HG03097 (cell line): ENCODE measurements at regions not wholly inside any gene's neighbourhood (a gene's known extent, or its start where the extent isn't known, plus 50 kb on each side); places are given as distances from the start of the nearest gene placed in this dataset.
"Not testable (repeated sequence)": the region's sequence is repeated elsewhere in the genome, so short reads cannot be mapped to it uniquely, and the experiment has no call there.

ENCODE experiments used
- ATAC-seq: cut with Tn5 transposase; IDR thresholded peaks from one replicate; pipeline ENCODE4 v1.9.1; 2021; ENCODE audit not compliant: unreplicated experiment, low FRiP score

- no peak for ATAC-seq
Measured at GRCh38 chr2:215571689-215572088, 135.8 kb upstream of the FN1 start.

DNA sequence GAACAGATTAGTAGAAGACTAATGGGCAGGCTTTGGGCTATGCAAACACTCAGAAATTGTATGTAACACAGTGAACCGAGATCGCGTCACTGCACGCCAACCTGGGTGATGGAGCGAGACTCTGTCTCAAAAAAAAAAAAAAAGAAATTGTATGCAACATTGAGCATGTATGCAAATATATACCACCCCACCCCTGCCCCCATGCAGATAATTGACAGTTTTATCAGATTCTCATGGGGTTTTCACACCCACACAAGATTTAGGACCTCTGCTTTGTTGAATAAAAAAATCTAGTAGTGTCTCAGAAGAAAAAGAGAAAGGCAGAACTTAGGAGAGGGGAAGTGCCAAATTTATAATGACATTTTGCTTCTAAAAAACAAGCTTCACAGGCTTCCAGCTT, 131.6 kb upstream of the FN1 start:
- ATAC-seq: no peak

DNA sequence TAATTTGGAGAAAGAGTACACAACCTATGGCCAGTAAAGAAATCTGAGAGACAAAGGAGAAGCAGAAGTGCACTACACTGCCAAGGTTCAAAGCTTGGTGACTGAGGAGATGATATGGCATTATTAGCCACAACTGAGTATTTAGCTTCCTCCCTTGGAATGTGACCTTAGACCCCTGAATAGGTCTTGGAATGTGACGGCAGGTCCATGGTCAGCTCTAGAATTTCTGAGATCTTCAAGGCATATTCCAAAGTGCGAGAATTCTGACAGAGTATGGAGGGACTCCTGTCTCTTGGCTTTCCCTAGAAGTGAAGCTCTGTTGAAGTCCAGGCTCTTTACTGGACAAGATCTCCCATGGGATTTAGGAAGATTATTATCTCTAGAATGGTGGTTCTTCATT, 130.0 kb upstream of the FN1 start:
- ATAC-seq: no peak

- ATAC-seq: no peak
Measured at GRCh38 chr2:215557701-215558100, 121.8 kb upstream of the FN1 start.

GRCh38 chr2:215556979-215557378, 121.1 kb upstream of the FN1 start:
- ATAC-seq: no peak

DNA sequence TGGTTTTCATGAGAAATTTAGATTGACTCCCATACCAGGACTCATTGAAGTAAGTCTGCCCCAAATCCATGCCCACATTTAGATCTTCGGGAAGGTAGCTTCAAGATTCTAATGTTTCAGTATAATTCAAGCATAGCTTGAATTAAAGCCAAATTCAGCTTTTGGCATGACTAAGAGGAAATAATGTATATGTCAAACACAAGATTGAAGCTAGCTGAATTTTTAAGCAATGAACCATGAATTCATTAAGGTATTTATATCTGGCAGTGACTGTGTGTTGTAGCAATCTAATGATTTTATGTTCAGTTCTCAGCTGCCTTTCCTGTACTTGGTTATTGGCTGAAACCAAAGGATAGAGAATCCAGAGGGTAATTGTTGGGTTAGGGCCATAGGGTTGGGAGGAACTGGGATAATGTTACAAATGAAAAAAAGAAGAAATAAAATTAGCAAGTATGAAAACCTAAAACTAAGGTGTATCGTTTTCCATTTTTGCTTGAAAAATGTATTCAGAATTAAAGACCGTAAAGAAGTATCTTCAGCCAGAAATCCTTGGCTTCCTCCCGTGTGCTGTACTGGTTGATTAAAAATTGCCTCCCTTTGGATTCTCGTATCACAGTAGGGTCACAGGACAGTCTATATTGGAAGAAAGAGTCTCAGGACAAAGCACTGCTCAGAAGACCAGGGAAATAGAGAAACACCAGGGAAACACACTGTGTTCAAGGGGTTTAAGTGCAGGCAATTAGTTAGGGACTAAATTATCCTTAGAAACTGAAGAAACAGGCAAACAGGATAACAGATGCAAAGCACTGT, 119.0 kb upstream of the FN1 start:
- no peak for ATAC-seq

DNA sequence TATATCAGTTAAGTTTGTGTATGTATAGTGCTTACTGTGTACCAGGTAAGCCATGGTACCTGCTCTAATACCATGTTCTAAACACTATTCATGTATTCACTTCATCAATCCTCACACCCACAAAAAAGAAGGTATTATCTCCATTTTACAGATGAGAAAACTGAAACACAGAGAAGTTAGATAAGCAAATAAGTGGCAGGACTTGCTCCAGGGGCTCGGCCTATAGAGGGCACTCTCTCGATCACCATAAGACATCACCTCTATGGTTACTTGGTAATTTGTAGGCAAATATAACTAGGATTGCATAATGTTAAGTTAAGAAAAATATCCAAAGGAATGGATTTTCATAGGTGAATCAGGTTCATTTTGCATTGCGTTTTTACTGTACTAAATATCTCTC, 118.1 kb upstream of the FN1 start:
- ATAC-seq: no peak

- ATAC-seq: no peak
Measured at GRCh38 chr2:215552144-215552580, 116.3 kb upstream of the FN1 start.

- no peak for ATAC-seq
Measured at GRCh38 chr2:215550331-215550730, 114.5 kb upstream of the FN1 start.

DNA sequence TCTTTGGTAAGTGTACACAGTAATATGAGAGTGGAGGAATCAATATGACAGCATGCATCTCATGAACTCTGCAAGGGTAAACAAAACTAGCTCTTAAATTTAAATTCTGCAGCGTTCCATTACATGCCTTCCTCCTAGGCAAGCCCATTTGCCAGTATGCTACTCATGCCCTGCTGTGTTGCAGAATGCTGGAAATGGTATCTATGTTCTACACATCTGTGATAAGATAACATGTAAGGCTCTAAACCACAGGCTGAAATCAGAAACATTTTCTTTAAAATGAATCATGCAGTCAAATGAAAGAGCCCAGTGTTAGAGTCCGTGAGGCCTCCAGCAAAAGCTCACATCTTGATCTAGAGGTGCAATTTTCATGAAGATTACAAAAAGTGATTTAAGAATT, 112.8 kb upstream of the FN1 start:
- no peak for ATAC-seq

- ATAC-seq: no peak
Measured at GRCh38 chr2:215542690-215543089, 106.8 kb upstream of the FN1 start.

DNA sequence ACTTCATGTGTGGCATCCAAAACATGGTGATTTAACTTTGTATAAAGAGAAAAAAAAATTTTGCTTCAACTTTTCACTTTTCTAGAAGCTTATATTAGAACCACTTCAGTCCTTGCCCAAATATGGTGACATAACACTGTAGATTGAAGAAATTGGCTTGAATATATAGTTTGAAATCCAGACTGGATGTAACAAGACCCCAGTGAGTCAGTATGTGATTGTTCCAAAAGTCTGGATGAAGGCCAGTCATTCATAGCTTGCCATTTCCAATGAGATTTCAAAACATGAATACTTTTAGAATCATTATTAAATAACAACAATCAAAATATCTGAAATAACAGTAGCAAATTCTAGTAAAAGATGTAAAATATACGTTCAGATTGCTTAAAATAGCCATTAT, 104.8 kb upstream of the FN1 start:
- ATAC-seq: no peak

- ATAC-seq: no peak
Measured at GRCh38 chr2:215537611-215538010, 101.7 kb upstream of the FN1 start.

DNA sequence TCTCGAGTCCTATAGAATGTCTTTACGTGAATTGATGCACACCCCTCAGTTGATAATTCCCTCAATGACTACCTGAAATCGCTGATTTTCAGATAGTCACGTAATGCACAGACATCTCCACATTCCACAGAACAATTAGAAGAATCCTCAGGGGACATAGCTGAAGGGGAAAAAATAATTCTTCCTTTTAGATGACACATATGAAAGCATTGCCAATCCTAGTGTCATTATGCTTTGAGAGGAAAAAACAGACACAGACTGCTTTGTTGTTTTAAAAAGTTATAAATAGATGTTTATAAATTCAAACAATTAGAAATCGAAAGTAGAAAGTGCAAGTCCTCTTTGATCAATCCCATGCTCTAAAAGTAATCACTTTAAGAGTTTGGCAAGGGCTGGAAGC, 100.6 kb upstream of the FN1 start:
- no peak for ATAC-seq

DNA sequence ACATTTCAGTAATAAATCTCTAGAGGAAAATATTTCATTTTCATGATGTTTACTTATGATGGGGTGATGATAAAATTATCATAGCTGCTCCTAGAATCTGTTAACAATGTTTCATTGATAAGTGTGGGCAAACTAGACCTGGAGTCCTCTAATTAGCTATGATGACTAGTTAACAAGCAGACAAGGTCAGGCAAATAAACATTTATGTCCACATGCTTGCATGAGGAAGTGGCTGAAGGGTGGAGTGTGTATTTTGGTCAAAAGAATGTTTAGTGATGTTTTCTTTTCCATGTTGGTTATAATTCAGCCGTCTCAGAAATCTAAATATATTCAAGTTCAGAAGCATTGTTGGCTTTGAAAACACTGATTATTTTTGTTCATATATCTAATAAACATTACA, 99.9 kb upstream of the FN1 start:
- ATAC-seq: no peak

DNA sequence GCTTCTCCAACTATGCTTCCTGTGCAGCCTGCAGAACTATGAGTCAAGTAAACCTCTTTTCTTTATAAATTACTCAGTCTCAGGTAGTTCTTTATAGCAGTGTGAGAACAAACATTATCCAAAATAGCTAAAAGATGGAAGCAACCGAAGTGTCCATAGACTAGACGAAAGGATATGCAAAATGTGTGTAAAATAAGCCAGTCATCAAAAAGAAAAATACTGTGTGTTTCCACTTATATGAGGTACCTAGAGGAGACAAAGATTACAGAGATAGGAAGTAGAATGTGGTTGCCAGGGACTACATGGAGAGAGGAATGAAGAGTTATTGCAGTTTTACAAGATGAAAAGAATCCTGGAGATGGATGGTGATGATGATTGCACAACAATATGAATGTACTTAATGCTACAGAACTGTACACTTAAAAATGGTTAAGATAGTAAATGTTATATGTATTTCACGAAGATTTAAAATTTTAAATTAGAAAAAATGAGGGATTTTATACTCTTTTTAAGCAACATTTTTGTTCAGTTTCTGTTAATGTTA, 99.3 kb upstream of the FN1 start:
- no peak for ATAC-seq

- not testable (repeated sequence) for ATAC-seq
Measured at GRCh38 chr2:215533716-215534115, 97.8 kb upstream of the FN1 start.

DNA sequence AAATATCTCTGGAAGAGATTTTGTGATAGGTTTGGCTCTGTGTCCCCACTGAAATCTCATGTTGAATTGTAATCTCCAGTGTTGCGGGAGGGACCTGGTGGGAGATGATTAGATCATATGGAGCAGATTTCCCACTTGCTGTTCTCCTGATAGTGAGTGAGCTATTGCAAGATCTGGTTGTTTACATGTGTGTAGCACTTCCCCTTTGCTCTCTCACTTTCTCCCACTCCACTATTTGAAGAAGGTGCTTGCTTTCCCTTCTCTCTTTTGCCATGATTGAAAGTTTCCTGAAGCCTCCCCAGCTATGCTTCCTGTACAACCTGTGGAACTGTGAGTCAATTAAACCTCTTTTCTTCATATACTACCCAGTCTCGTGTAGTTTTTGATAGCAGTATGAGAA, 97.0 kb upstream of the FN1 start:
- ATAC-seq: no peak

GRCh38 chr2:215531284-215531683, 95.4 kb upstream of the FN1 start:
- no peak for ATAC-seq

DNA sequence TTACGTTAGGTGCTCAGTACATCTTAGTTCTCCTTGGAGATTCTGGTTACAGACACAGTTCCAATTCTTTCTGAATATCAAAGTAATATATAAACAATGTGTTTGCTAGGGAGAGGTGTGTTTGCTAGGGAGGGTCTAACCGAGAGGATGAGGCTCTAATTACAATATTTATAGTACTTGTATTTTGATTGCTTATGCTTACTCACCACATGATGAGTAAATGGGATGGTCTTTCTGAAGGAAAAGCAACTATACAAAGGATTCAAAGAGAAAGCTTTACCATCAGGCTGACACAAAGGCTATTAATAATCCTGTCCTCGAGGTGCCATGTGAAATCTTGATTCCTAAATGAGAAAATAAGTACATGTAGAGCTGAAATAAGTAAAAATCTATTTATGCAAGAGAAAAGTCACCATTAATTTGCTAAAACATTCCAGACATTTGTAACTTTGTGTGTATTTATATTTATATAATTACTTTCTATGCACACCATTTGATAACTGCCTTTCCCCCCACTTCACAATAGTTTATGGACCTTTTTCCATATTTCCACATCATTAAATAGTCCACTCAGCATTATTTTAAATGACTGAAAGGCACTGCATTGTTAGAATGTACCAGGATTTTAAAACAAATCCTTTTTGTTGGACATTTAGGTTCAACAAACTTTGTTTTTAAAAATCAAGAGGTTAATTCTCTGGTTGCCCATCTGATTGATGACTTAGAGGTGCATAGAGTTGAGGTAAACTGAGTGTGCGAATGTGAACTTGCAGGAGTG, 94.5 kb upstream of the FN1 start:
- ATAC-seq: no peak

- no peak for ATAC-seq
Measured at GRCh38 chr2:215529271-215529670, 93.4 kb upstream of the FN1 start.

DNA sequence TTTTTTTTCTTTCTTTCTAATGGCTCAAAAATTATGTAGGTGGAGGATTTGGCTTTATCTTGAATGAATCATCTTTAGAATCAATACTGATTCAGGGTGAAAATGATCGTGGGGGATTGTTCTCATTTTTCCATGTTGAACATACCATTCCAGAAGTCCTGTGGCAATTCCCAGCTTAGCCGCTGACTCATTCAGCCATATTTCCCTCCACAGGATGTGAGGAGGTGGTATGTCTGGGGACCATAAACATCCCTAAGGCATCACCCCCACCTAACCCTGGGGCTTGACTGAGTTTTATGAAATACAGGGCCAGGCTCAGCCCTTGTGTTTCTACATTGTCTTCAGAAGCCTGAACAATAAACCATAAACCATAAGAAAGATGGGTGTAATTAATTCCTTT, 92.7 kb upstream of the FN1 start:
- ATAC-seq: no peak
